CD1c-positive myeloid dendritic cell (primary cell): ENCODE measurements at regions not wholly inside any gene's neighbourhood (a gene's known extent, or its start where the extent isn't known, plus 50 kb on each side); places are given as distances from the start of the nearest gene placed in this dataset.
"Not testable (repeated sequence)": the region's sequence is repeated elsewhere in the genome, so short reads cannot be mapped to it uniquely, and the experiment has no call there.

Experiments
- DNase-seq: peaks from one replicate; pipeline ENCODE4 v3.0.0-alpha.2; 2016; ENCODE audit errors: extremely low spot score

DNA sequence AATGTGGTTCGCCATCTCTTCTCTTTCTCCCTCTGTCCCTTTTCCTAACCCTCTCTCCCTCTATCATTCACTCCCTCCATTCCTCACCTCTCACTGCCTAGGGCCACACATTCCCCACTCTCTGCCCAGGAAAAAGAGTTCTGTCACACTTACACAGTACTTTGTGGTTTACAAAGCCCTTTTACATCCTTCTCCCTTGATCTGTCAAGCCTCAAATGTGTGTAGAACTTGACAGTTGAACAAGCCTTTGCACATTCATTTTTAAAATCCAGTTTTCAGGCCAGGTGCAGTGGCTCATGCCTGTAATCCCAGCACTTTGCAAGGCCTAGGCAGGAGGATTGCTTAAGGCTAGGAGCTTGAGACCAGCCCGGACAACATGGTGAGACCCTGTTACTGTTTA, 156.3 kb downstream of the VSIG4 start:
- no peak for DNase-seq

DNA sequence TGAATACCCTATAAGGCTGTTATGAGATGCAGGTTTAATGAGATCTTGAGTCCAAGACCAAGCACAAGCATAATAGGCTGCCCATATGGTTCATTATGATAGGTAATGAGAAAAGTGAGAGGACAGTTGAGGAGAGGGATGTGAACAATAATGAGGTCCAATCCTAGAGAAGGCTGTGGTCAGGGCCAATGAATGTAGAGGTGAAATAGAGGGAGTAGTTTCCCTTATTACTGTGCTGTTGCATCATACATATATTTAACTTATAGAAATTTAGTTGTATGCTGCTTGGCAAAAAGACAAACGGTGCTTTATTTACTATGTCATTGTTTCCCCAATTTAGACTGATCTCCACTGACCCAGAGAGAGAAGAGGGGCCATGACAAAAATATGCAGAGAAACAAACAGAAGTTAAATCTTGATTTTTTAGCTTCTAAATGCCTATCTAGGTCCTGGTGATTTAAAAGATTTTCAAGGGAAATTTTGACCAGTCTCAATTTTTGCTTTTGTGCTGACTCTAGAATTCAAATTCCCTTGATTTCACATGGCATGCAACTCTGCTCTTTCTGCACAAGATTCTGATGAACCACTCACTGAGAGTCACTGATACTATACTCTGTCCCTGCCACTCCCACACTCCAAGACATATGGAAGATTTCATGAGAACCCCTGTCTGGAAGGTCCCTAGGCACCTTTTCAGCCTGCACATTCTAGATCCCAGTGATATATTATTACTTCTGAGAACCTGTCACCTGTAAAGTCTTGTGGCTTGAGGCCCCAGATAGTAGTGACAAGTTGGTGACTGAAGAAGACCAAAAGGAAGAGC, 159.7 kb downstream of the VSIG4 start:
- no peak for DNase-seq

DNA sequence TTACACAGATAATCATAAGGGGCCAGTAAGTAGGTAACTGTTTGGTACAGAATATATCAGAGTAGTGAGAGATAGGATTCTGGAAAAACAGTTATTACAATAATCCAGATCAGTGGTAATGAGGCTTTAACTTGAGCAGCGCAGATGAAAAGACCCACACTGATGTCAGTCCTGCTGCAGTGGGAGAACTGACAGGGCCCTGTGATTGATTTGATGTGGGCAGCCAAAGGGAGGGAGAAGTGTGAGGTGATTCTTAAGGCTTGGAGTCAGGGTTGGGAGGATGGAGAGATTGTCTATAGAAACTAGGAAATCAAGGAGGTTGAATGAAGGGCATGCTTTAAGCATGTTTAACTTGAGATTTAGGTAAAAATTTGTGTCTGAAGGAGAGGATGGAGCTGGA, 161.4 kb downstream of the VSIG4 start:
- DNase-seq, result no peak

DNA sequence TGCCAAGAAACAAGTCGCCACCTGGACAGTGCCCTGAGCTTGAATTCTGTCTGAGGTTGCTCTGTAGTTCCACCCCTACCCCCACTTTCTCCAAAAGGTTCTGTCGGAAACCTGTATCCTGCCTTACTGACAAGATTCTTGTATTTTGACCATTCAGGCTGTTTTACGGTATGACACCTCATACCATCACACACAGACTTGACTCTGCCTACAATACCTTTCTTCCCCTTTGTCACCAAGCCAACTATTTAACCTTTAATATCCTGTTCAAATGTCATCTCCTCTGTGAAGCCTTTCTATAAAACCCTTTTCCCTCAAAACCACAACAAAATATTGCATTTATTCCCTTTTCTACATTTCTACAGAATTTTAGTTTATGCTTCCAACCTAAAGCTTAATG, 161.9 kb downstream of the VSIG4 start:
- no peak for DNase-seq

- DNase-seq, result not testable (repeated sequence)
These were observed 164.3 kb downstream of the VSIG4 start for GRCh38 chrX:65875614-65876013.

DNA sequence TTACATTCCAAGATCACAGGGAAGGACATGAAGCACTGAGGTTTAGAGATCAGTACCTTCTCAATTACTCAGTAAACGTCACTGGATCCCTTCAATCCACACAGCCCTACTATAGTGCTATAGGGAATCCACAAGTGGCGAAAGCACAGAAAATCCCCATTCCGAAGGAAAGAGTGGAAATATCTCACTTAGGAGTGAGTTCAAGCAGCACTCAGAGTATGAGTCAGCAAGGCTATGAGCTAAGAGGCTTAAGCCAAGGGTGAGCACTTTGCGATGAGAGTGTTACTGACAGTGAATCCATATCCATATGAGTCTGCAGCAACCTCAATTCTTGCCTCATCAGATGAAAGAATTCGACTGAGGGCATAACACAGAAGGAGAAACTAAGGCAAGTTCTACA, 165.1 kb downstream of the VSIG4 start:
- no peak for DNase-seq

DNA sequence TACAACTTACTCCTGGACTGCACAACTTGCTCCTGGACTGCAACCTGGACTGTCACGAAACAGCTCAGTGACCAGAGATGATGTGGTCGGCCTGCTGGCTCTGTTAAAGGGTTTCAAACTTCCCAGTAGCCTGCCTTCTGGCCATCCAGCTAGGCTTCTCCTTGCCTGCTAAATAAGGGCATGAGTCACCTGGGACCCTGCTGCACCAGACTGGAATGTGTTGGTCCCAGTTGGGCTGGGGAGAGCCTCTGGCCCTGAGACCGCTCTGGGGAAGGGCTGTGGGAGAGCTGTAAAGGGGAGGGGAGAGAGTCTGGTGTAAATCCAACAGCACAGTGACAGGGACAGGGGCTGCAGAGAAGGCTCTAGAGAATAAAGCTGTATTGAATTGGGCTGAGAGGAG, 165.8 kb downstream of the VSIG4 start:
- no peak for DNase-seq

DNA sequence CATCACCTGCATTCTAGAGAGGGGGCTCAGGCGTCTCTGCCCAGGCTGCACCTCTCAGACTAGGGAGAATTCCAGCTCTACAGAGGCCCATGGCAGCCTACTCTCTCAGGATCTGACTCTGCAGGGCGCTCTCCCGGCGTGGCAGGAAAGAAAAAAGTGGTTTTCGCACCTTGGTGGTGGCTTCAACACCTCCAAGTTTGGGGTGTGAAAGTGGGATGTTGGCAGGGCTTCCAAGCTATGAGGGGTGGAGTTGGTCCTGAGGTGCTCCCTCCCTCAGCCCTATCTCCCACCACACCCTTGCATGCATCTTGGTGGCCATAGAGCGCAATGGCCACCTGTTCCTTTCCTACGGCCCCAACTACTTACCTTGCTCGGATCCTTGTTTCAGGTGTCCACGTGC, 166.5 kb downstream of the VSIG4 start:
- no peak for DNase-seq

DNA sequence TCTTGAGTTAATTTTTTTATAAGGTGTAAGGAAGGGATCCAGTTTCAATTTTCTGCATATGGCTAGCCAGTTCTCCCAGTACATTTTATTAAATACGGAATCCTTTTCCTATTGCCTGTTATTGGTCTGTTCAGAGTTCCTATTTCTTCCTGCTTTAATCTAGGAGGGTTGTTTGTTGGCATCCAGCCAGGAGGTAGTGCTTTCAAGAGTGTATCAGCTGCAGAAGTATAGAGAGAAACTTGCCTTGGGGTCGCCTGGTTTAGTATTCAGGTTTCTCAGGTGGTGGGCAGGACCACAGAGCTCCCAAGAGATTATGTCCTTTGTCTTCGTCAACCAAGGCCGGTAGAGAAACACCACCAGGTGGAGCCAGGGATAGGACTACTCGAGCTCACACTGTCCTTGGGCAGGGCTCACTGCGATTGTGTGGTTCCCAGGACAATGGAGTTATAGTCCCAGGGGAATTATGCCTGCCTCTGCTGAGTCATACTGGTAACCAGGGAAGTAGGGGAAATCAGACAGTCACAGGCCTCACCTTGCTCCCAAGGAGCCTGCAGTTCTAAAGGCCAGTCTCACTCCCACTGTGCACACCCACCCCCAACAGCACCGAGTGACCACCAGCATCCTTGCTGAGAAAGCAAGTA, 168.1 kb downstream of the VSIG4 start:
- peak; percentile 11 for DNase-seq

DNA sequence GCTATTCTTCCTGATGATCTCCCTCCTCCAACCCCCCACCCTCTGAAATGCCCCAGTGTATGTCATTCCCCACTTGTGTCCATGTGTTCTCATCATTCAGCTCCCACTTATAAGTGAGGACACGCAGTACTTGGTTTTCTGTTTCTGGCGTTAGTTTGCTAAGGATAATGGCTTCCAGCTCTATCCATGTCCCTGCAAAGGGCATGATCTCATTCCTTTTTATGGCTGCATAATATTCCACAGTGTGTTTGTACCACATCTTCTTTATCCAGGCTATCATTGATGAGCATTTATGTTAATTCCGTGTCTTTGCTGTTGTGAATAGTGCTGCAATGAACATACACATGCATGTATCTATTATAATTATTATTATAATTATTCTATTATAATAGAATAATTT, 169.3 kb downstream of the VSIG4 start:
- not testable (repeated sequence) for DNase-seq

GRCh38 chrX:65866773-65867172, 173.1 kb downstream of the VSIG4 start:
- no peak for DNase-seq

GRCh38 chrX:65866146-65866545, 173.7 kb downstream of the VSIG4 start:
- DNase-seq, result no peak

DNA sequence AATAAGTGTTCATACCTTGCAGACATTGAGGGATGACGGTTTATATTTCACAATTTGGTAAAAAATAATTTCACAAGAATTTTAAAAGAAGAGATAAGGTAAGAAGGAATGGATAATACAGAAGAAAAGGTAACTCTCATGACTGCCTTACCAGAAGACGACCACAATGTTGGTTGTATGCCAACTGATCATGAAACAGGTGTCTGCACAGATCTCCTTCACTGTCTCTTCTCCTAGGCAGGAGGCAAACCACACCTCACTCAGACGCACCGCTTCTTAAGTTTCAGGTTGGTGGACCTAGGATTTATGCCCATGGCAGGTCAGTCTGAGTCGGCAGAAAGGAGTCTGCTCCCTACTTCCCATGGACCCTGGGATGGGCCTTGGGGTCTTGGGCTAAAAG, 177.2 kb downstream of the VSIG4 start:
- DNase-seq, result no peak

DNA sequence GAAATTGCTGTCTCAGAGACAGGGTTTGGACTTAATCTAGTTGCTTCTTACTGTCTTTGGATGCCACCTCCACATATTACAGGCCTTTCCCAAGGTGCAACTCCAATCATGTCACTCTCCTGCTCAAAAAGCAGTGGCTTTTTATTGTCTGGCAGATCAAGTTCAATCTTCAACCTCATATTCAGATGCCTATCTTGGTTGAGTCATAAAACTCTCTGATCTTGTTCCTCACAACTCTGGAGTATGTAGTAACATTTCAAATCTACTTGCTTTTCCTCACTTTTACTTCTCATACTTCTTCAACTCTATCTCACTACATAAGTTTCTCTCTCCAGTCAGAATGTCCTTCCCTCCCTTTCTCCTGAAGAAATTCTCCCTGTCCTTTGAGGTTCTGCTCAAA, 180.6 kb downstream of the VSIG4 start:
- no peak for DNase-seq

DNA sequence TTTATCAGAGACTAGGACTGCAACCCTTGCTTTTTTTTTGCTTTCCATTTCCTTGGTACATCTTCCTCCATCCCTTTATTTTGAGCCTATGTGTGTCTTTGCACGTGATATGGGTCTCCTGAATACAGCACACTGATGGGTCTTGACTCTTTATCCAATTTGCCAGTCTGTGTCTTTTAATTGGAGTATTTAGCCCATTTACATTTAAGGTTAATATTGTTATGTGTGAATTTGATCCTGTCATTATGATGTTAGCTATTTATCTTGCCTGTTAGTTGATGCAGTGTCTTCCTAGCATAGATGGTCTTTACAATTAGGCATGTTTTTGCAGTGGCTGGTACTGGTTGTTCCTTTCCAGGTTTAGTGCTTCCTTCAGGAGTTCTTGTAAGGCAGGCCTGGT, 185.4 kb downstream of the VSIG4 start:
- not testable (repeated sequence) for DNase-seq

DNA sequence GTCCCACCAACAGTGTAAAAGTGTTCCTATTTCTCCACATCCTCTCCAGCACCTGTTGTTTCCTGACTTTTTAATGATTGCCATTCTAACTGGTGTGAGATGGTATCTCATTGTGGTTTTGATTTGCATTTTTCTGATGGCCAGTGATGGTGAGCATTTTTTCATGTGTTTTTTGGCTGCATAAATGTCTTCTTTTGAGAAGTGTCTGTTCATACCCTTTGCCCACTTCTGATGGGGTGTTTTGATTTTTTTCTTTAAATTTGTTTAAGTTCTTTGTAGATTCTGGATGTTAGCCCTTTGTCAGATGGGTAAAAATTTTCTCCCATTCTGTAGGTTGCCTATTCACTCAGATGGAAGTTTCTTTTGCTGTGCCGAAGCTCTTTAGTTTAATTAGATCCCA, 183.9 kb downstream of the MSN start:
- not testable (repeated sequence) for DNase-seq

DNA sequence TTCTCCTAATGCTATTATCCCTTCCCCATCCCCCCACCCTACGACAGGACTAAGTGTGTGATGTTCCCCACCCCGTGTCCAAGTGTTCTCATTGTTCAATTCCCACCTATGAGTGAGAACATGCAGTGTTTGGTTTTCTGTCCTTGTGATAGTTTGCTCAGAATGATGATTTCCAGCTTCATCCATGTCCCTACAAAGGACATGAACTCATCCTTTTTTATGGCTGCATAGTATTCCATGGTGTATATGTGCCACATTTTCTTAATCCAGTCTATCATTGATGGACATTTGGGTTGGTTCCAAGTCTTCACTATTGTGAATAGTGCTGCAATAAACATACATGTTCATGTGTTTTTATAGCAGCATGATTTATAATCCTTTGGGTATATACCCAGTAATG, 183.4 kb downstream of the MSN start:
- DNase-seq, result not testable (repeated sequence)

DNA sequence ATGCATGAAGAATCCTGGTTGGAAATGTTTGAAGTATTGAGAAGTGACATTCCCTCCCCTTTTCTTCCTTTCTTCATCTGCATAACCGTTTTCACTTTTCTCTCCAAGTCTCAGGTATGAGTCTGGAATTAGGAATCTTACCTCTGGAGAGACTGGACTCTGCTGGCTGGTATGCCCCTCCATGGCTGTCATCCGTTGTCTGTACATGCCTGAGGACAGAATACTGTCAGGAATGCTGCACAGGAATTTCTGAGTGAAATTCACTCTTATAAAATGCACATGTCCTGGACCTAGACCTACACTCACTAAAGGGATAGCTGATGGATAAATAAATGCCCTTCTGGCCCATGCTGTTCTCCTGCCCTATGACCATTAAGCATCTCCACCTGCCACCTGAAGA, 179.5 kb downstream of the MSN start:
- DNase-seq, result no peak

- DNase-seq, result no peak
These were observed 173.8 kb downstream of the MSN start for GRCh38 chrX:65841263-65841662.

- no peak for DNase-seq
These were observed 171.2 kb downstream of the MSN start for GRCh38 chrX:65838674-65839073.

DNA sequence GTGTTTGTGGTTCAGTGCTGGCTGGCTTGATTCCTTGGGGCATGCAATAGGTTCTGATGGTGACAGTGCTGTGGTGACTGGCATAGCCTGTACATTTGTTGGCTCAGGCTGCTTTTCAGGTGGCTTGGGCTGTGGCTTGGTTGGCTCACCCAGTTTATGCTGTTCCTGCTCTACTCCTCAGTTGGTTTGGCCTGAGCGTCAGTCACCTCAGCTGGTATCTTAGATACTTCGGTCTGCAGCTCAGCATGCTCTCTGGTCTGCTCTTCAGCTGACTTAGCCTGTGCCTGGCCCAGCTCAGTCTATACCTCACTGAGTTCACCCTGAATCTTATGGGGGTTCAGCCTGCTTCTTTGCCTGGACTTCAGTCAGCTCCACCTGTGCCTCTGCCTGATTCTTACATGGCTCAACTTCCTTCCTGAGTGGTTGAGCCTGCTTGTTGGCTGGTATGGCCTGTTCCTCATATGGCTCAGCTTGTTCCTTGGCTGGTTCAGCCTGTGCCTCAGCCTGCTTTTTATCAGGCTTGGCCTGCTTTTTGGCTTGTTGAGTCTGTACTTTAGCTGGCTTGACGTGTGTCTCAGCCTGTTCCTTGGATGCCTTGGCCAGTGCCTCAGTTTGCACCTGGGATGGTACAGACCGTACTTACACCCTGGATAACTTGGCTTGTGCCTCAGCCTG, 170.6 kb downstream of the MSN start:
- DNase-seq, result no peak

DNA sequence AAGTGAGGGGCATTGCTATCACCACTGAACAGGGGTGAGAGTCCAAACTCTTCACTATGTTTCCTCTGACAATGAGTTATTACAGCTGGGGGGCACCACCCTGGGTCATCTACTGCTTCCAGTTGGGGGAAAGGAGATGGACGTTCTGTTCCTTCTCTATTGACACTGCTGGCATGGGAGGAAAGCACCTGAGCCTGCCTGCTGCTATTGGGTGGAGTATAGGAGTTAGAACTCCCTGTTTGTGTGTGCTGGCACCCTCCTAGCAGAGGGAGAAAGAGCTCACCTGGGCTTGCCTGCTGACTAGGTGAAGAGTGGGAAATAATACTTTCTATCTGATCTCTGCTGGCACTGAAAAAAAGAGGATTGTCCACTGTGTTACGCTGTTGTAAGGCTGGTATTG, 163.8 kb downstream of the MSN start:
- DNase-seq, result no peak

GRCh38 chrX:65828599-65828998, 161.1 kb downstream of the MSN start:
- DNase-seq, result no peak
